ENCODE measurements at regions not wholly inside any gene's neighbourhood (a gene's known extent, or its start where the extent isn't known, plus 50 kb on each side); places are given as distances from the start of the nearest gene placed in this dataset.

DNA sequence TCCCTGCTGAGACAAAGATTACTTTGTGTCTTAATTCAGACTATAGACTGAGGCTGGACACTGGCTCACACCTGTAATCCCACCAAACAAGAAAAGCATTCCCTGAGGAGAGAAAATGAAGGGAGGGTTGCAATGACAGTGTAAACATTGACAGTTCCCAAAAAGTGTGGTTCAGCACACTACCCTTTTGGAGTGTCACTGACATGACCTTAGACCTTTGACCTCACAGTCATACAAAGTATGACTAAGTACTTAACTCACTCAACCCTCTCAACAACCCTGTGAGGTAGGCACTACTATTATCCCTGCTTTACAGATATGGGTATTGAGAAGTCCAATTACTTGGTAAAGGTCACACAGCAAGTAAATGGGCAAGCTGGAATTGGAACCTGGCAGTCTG lies 341.7 kb downstream of the LRRC3B start:
- TF ChIP-seq, protein P1, sequence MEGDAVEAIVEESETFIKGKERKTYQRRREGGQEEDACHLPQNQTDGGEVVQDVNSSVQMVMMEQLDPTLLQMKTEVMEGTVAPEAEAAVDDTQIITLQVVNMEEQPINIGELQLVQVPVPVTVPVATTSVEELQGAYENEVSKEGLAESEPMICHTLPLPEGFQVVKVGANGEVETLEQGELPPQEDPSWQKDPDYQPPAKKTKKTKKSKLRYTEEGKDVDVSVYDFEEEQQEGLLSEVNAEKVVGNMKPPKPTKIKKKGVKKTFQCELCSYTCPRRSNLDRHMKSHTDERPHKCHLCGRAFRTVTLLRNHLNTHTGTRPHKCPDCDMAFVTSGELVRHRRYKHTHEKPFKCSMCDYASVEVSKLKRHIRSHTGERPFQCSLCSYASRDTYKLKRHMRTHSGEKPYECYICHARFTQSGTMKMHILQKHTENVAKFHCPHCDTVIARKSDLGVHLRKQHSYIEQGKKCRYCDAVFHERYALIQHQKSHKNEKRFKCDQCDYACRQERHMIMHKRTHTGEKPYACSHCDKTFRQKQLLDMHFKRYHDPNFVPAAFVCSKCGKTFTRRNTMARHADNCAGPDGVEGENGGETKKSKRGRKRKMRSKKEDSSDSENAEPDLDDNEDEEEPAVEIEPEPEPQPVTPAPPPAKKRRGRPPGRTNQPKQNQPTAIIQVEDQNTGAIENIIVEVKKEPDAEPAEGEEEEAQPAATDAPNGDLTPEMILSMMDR (conservative IDR thresholded peaks at IDR 0.05; ENCODE audit: low read depth, low read length) = no peak
- TF ChIP-seq, protein P2, sequence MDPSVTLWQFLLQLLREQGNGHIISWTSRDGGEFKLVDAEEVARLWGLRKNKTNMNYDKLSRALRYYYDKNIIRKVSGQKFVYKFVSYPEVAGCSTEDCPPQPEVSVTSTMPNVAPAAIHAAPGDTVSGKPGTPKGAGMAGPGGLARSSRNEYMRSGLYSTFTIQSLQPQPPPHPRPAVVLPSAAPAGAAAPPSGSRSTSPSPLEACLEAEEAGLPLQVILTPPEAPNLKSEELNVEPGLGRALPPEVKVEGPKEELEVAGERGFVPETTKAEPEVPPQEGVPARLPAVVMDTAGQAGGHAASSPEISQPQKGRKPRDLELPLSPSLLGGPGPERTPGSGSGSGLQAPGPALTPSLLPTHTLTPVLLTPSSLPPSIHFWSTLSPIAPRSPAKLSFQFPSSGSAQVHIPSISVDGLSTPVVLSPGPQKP (IDR thresholded peaks at IDR 0.05; ENCODE audit: borderline replicate concordance, low read depth, low read length) = no peak
- no peak for TF ChIP-seq CHD1 (IDR thresholded peaks at IDR 0.05; ENCODE audit: low read depth, low read length)

Measured in IMR-90 (cell line).